ENCODE measurements at regions not wholly inside any gene's neighbourhood (a gene's known extent, or its start where the extent isn't known, plus 50 kb on each side); places are given as distances from the start of the nearest gene placed in this dataset.

- WGBS, 4 donors, result 74 to 79% (median 77%) methylated on average over 3 of the region's 3 CpGs
- H3K9me3 ChIP-seq (replicated peaks in 1 of 3), result no peaks in the 10 kb centered on the region
- DNase-seq, result no peak
- H3K4me1 ChIP-seq (replicated peaks in 1 of 2), result no peaks in the 10 kb centered on the region
- H3K36me3 ChIP-seq (replicated peaks in 1 of 2), result no peaks in the 10 kb centered on the region
- H3K27ac ChIP-seq, result no peak overlapping the region
- no peaks in the 10 kb centered on the region for H3K27me3 ChIP-seq
- intact Hi-C loops (cut with DNase I), result no loop called here
- TF ChIP-seq POLR2A (IDR thresholded peaks at IDR 0.05), result no peak
- TF ChIP-seq, protein P1, sequence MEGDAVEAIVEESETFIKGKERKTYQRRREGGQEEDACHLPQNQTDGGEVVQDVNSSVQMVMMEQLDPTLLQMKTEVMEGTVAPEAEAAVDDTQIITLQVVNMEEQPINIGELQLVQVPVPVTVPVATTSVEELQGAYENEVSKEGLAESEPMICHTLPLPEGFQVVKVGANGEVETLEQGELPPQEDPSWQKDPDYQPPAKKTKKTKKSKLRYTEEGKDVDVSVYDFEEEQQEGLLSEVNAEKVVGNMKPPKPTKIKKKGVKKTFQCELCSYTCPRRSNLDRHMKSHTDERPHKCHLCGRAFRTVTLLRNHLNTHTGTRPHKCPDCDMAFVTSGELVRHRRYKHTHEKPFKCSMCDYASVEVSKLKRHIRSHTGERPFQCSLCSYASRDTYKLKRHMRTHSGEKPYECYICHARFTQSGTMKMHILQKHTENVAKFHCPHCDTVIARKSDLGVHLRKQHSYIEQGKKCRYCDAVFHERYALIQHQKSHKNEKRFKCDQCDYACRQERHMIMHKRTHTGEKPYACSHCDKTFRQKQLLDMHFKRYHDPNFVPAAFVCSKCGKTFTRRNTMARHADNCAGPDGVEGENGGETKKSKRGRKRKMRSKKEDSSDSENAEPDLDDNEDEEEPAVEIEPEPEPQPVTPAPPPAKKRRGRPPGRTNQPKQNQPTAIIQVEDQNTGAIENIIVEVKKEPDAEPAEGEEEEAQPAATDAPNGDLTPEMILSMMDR (IDR thresholded peaks at IDR 0.05), result no peak
- no peak overlapping the region for H3K4me3 ChIP-seq
These were observed 1037.3 kb upstream of the WWC1 start for GRCh38 chr5:167254132-167254531.

DNA sequence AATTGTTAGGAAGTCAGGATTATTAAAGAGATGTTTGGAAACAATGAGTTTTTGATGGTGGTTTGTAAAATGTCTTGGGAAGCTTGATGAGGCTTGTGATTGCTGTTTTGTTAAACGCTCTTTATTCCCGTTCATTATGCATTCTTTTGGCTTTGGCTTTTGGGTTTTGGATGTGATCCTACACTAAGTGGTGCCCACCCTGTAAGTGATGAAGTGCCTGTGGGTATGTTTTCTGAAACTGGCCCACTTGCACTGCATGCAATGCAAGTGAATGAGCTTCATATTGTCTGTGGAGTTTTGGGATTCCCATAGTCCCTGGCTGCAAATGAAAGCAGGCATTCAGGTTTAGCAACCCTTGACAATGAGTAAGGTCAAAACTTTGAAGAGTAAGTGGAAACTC is 1035.5 kb upstream of the WWC1 start:
- 72 to 87% (median 76%) methylated on average over 2 of the region's 2 CpGs for whole genome bisulfite sequencing, 4 donors
- DNase-seq, result no peak
- Histone ChIP-seq H3K4me3 (no peak overlapping the region), H3K27me3 (no peaks in the 10 kb centered on the region), H3K9me3 (replicated peaks in 1 of 3) (no peaks in the 10 kb centered on the region), H3K36me3 (replicated peaks in 1 of 2) (no peaks in the 10 kb centered on the region), H3K27ac (no peak overlapping the region), H3K4me1 (replicated peaks in 1 of 2) (no peaks in the 10 kb centered on the region)
- intact Hi-C loops (cut with DNase I), result no loop called here
- TF ChIP-seq, protein P1 (IDR thresholded peaks at IDR 0.05), result no peak
- no peak for TF ChIP-seq POLR2A (IDR thresholded peaks at IDR 0.05)

- Histone ChIP-seq H3K4me1 (replicated peaks in 1 of 2) (no peaks in the 10 kb centered on the region), H3K4me3 (no peak overlapping the region), H3K27ac (no peak overlapping the region), H3K27me3 (no peaks in the 10 kb centered on the region), H3K9me3 (replicated peaks in 1 of 3) (no peaks in the 10 kb centered on the region), H3K36me3 (replicated peaks in 1 of 2) (no peaks in the 10 kb centered on the region)
- intact Hi-C loops (cut with DNase I), result no loop called here
- 65 to 84% (median 78%) methylated on average over 2 of the region's 2 CpGs for WGBS, 4 donors
- DNase-seq, result no peak
- TF ChIP-seq POLR2A (IDR thresholded peaks at IDR 0.05), result no peak
- TF ChIP-seq, protein P1 (IDR thresholded peaks at IDR 0.05), result no peak
These were observed 1031.6 kb upstream of the WWC1 start for GRCh38 chr5:167259806-167260205.

- WGBS, 4 donors, result 62 to 71% (median 67%) methylated on average over 3 of the region's 3 CpGs
- no peaks in the 10 kb centered on the region for H3K9me3 ChIP-seq (replicated peaks in 1 of 3)
- no peak for TF ChIP-seq POLR2A (IDR thresholded peaks at IDR 0.05)
- TF ChIP-seq, protein P1 (IDR thresholded peaks at IDR 0.05), result peak in 4 of 6 experiments; percentile 20 to 30 (median 27)
- peak in 1 of 7 donors; percentile 3 for DNase-seq
- H3K4me3 ChIP-seq, result no peak overlapping the region
- H3K36me3 ChIP-seq (replicated peaks in 1 of 2), result no peaks in the 10 kb centered on the region
- no peaks in the 10 kb centered on the region for H3K4me1 ChIP-seq (replicated peaks in 1 of 2)
- intact Hi-C loops (cut with DNase I), result no loop called here
- H3K27me3 ChIP-seq, result no peaks in the 10 kb centered on the region
- H3K27ac ChIP-seq, result no peak overlapping the region
These were observed 1029.9 kb upstream of the WWC1 start for GRCh38 chr5:167261309-167262100.
